Ascending aorta (tissue), 2 donors: ENCODE measurements at regions not wholly inside any gene's neighbourhood (a gene's known extent, or its start where the extent isn't known, plus 50 kb on each side); places are given as distances from the start of the nearest gene placed in this dataset.

ENCODE experiments used
- DNase-seq, 2 donors: peaks; one replicate each; pipeline ENCODE4 v3.0.0-alpha.2; 2019; ENCODE audit warnings: low spot score in 2 of 2
- H3K27ac ChIP-seq, 2 donors: fragments of 200-600 bp; sonication (generic); one replicate each; pipeline ENCODE4 v1.5.1; 2016 to 2017; ENCODE audit warnings: mild to moderate bottlenecking in 1 of 2
- H3K27me3 ChIP-seq: fragments of 200-600 bp; sonication (generic); one replicate; pipeline ENCODE4 v1.5.1; 2017
- H3K36me3 ChIP-seq, 2 donors: fragments of 200-600 bp; sonication (generic); one replicate each; pipeline ENCODE4 v1.5.1; 2016
- H3K4me1 ChIP-seq, 2 donors: fragments of 200-600 bp; sonication (generic); one replicate each; pipeline ENCODE4 v1.5.1; 2016 to 2017; ENCODE audit warnings: mild to moderate bottlenecking in 1 of 2
- H3K4me3 ChIP-seq, 2 donors: fragments of 200-600 bp; sonication (generic); one replicate each; pipeline ENCODE4 v1.5.1; 2016 to 2017; ENCODE audit warnings: mild to moderate bottlenecking in 1 of 2
- H3K9me3 ChIP-seq, 2 donors: fragments of 200-600 bp; sonication (generic); one replicate each; pipeline ENCODE4 v1.5.1; 2016
- CTCF ChIP-seq, 3 experiments: fragments of 200-600 bp in 2 of 3; fragments of 450-650 bp in 1 of 3; sonication (generic) in 2 of 3; IDR thresholded peaks; one replicate each; pipeline ENCODE4 v1.5.1; 2016 to 2019; ENCODE audit warnings: antibody characterized with exemption in 3 of 3, mild to moderate bottlenecking in 1 of 3, moderate library complexity in 1 of 3
- intact Hi-C: fragments of 100-400 bp; cut with DNase I; formaldehyde crosslinking; loops from one replicate; pipeline ENCODE4 v1.15.1; 2023

DNA sequence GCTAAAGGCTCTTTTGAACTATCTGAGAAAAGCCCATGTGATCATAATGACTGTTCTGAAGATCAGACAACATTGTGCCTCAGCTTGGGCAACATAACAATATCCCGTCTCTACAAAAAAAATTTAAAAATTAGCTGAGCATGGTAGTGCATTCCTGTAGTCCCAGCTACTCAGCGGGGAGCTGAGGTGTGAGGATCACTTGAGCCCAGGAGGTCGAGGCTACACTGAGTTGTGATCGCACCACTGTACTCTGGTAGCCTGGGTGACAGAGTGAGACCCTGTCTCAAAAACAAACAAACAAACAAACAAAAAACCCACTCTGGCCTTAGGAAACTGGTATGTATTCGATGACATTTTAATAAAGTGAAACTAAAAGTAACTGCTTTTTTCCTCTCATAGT, 1526.8 kb upstream of the TENM4 start:
- no peak overlapping the region for H3K4me3 ChIP-seq
- no peaks in the 10 kb centered on the region for H3K27me3 ChIP-seq
- intact Hi-C loops, result no loop called here
- H3K27ac ChIP-seq, result no peak overlapping the region
- H3K36me3 ChIP-seq, result no peaks in the 10 kb centered on the region
- TF ChIP-seq CTCF (IDR thresholded peaks at IDR 0.05), result no peak
- H3K9me3 ChIP-seq, result no peaks in the 10 kb centered on the region
- no peak for DNase-seq
- H3K4me1 ChIP-seq, result no peaks in the 10 kb centered on the region

- intact Hi-C loops, result no loop called here
- Histone ChIP-seq H3K4me1 (no peaks in the 10 kb centered on the region), H3K36me3 (no peaks in the 10 kb centered on the region), H3K9me3 (no peaks in the 10 kb centered on the region), H3K4me3 (no peak overlapping the region), H3K27ac (no peak overlapping the region), H3K27me3 (no peaks in the 10 kb centered on the region)
- no peak for TF ChIP-seq CTCF (IDR thresholded peaks at IDR 0.05)
- no peak for DNase-seq
Measured at GRCh38 chr11:80960381-80961029, 1519.7 kb upstream of the TENM4 start.

DNA sequence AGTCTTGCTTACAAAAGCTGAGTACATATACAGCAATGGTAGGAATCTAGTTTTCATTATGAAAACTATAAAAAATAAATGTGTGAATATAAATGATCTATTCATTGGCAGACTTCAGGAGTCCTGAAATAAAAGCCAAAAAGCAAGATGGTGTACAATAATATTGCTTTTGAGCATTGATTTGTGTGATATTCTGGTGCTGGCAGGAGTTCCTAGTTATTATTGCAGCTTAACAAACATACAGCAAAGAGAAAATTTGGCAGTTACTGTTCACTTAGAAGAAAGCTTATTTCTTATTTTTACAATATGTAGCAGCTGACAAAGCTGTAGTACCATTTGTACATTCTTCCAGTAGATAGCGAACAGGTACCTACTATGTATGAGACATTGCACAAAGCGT, 1518.9 kb upstream of the TENM4 start:
- H3K9me3 ChIP-seq, result no peaks in the 10 kb centered on the region
- no peaks in the 10 kb centered on the region for H3K4me1 ChIP-seq
- DNase-seq, result no peak
- H3K27ac ChIP-seq, result no peak overlapping the region
- no peaks in the 10 kb centered on the region for H3K36me3 ChIP-seq
- H3K4me3 ChIP-seq, result no peak overlapping the region
- TF ChIP-seq CTCF (IDR thresholded peaks at IDR 0.05), result no peak
- H3K27me3 ChIP-seq, result no peaks in the 10 kb centered on the region
- intact Hi-C loops, result no loop called here

- Histone ChIP-seq H3K27me3 (no peaks in the 10 kb centered on the region), H3K4me1 (no peaks in the 10 kb centered on the region), H3K4me3 (no peak overlapping the region), H3K36me3 (no peaks in the 10 kb centered on the region), H3K27ac (no peak overlapping the region), H3K9me3 (no peaks in the 10 kb centered on the region)
- no peak for DNase-seq
- no peak for TF ChIP-seq CTCF (IDR thresholded peaks at IDR 0.05)
- intact Hi-C loops, result no loop called here
Measured at GRCh38 chr11:80958987-80959386, 1518.2 kb upstream of the TENM4 start.

DNA sequence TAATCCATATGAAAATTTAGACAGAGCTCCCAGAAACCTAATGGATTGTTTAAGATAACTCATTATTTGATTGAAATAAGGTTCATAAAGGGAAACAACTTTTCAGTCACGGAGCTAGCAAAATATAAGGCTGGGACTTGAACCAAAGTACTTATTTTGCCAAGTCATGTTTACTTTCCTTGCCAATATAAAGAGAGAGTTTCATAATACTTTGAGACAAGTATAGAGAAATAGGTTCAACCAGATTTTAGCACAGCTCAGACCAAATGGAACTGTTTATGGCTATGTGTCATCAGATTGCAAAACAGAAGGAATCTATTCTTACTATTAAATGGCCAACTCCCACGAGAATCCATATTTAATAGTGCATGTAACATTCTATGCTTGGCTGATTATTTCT, 1517.5 kb upstream of the TENM4 start:
- H3K4me1 ChIP-seq, result no peaks in the 10 kb centered on the region
- H3K27me3 ChIP-seq, result no peaks in the 10 kb centered on the region
- no peak for DNase-seq
- intact Hi-C loops, result no loop called here
- H3K9me3 ChIP-seq, result no peaks in the 10 kb centered on the region
- H3K36me3 ChIP-seq, result no peaks in the 10 kb centered on the region
- H3K27ac ChIP-seq, result no peak overlapping the region
- TF ChIP-seq CTCF (IDR thresholded peaks at IDR 0.05), result no peak
- H3K4me3 ChIP-seq, result no peak overlapping the region

DNA sequence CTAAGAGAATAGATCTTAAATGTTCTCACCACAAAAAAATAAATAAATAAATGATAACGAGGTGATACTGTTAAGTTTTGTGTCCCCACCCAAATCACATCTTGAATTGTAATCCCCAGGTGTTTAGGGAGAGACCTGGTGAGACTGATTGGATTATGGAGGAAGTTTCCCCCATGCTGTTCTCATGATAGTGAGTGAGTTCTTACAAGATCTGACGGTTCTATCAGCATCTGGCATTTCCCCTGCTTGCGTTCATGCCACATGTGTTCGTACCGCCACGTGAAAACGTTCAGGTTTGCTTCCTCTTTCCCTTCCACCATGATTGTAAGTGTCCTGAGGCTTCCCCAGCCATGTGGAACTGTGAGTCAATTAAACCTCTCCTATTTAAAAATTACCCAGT, 1514.8 kb upstream of the TENM4 start:
- DNase-seq, result no peak
- no peak for TF ChIP-seq CTCF (IDR thresholded peaks at IDR 0.05)
- Histone ChIP-seq H3K4me1 (no peaks in the 10 kb centered on the region), H3K36me3 (no peaks in the 10 kb centered on the region), H3K9me3 (no peaks in the 10 kb centered on the region), H3K27me3 (no peaks in the 10 kb centered on the region), H3K27ac (no peak overlapping the region), H3K4me3 (no peak overlapping the region)
- intact Hi-C loops, result no loop called here
